ENCODE measurements at regions not wholly inside any gene's neighbourhood (a gene's known extent, or its start where the extent isn't known, plus 50 kb on each side); places are given as distances from the start of the nearest gene placed in this dataset.

DNA sequence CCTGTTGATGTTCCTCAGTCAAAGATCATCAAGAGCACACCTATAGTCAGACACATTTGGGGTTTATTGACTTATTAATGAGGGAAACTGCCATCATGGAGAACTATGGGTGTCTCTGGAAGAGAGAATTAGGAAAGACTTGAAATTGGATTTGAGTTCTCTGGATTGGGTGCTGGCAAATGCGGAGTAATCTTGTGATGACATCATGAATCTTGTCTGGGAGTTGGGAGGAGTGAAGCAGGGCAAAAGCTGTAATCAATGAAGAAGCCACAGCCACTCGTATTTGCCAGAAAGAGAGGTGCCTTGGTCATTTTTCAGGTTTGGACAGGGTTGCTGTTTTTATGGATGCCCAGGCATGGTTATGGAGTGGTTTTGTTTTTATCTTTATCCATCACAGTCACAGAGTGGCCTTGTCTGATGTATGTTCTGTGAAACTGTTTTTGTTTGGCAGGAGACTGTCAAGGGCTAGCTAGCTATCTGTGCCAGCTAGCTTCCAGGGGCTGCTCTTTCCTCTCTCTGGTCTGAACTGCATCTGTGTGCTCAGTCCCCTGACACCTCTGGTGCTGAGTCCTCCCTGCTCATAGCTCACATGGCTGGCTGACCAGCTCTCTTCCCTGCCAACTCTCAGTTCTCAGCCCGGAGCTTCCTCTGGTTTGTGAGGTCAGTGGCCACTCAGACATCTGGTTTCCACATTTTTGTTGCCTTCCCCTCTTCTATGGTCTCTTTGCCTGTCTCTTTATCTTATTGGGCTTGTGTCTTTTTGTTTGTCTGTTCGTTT, 193.4 kb upstream of the RMP24 start:
- Histone ChIP-seq H3K9me3 (no peaks in the 10 kb centered on the region), H3K36me3 (no peaks in the 10 kb centered on the region), H3K27ac (no peak overlapping the region), H3K27me3 (no peaks in the 10 kb centered on the region), H3K4me1 (no peaks in the 10 kb centered on the region), H3K4me3 (no peak overlapping the region)
- TF ChIP-seq, protein P1, sequence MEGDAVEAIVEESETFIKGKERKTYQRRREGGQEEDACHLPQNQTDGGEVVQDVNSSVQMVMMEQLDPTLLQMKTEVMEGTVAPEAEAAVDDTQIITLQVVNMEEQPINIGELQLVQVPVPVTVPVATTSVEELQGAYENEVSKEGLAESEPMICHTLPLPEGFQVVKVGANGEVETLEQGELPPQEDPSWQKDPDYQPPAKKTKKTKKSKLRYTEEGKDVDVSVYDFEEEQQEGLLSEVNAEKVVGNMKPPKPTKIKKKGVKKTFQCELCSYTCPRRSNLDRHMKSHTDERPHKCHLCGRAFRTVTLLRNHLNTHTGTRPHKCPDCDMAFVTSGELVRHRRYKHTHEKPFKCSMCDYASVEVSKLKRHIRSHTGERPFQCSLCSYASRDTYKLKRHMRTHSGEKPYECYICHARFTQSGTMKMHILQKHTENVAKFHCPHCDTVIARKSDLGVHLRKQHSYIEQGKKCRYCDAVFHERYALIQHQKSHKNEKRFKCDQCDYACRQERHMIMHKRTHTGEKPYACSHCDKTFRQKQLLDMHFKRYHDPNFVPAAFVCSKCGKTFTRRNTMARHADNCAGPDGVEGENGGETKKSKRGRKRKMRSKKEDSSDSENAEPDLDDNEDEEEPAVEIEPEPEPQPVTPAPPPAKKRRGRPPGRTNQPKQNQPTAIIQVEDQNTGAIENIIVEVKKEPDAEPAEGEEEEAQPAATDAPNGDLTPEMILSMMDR (IDR thresholded peaks at IDR 0.05), result no peak
- no peak for TF ChIP-seq POLR2A (IDR thresholded peaks at IDR 0.05)
- no peak for TF ChIP-seq POLR2AphosphoS5 (IDR thresholded peaks at IDR 0.05; ENCODE audit: insufficient read depth in 1 of 2, low read depth in 1 of 2)
- intact Hi-C loops (cut with DNase I), result no loop called here
- DNase-seq (ENCODE audit: extremely low spot score in 2 of 2), result no peak

DNA sequence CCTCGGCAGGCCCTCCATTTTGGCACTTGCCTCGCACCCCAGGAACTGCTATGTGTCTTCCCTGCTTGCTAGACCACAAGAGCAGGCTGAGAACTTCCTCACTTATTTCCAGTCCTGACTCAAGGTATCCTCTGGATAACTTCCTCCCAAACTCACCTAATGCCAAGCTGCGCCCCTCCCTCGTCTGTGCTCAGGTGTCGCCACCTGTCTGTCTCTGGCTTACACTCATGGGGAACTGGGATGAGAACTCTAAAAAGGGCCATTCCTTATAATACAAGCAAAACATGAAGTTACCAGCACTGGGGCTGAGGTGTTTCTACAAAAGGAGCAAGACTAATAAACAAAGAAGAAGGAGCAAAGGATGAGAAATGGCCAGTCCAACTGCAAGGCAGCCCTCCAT, 191.5 kb upstream of the RMP24 start:
- TF ChIP-seq, protein P1 (IDR thresholded peaks at IDR 0.05), result no peak
- TF ChIP-seq POLR2A (IDR thresholded peaks at IDR 0.05), result no peak
- TF ChIP-seq POLR2AphosphoS5 (IDR thresholded peaks at IDR 0.05; ENCODE audit: insufficient read depth in 1 of 2, low read depth in 1 of 2), result no peak
- Histone ChIP-seq H3K27me3 (no peaks in the 10 kb centered on the region), H3K36me3 (no peaks in the 10 kb centered on the region), H3K4me1 (no peaks in the 10 kb centered on the region), H3K27ac (no peak overlapping the region), H3K4me3 (no peak overlapping the region), H3K9me3 (no peaks in the 10 kb centered on the region)
- intact Hi-C loops (cut with DNase I), result no loop called here
- no peak for DNase-seq (ENCODE audit: extremely low spot score in 2 of 2)

DNA sequence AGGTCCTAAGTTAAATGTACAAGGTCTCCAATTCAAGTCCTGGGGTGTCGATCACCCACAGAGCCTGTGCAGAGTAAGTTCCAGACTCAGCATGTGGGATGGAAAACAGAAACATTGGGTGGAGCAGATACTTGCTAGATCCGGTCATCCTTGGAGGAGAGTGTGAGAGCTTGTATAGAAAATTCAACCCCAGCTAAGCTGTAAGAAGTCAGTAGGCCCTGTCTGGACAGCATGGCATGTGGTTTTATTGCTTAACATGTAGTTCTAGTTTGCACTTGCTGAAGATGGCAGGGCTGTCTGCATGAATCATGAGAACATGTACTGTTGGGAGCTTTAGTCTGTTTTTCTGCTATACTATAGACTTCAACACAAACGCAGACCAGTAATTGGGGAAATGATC, 189.6 kb upstream of the RMP24 start:
- no peaks in the 10 kb centered on the region for H3K4me1 ChIP-seq
- H3K4me3 ChIP-seq, result no peak overlapping the region
- no peaks in the 10 kb centered on the region for H3K36me3 ChIP-seq
- H3K27ac ChIP-seq, result no peak overlapping the region
- TF ChIP-seq POLR2A (IDR thresholded peaks at IDR 0.05) (no peak), POLR2AphosphoS5 (IDR thresholded peaks at IDR 0.05; ENCODE audit: insufficient read depth in 1 of 2, low read depth in 1 of 2) (no peak)
- TF ChIP-seq, protein P1 (IDR thresholded peaks at IDR 0.05), result no peak
- no peak for DNase-seq (ENCODE audit: extremely low spot score in 2 of 2)
- no peaks in the 10 kb centered on the region for H3K9me3 ChIP-seq
- no peaks in the 10 kb centered on the region for H3K27me3 ChIP-seq
- intact Hi-C loops (cut with DNase I), result no loop called here

DNA sequence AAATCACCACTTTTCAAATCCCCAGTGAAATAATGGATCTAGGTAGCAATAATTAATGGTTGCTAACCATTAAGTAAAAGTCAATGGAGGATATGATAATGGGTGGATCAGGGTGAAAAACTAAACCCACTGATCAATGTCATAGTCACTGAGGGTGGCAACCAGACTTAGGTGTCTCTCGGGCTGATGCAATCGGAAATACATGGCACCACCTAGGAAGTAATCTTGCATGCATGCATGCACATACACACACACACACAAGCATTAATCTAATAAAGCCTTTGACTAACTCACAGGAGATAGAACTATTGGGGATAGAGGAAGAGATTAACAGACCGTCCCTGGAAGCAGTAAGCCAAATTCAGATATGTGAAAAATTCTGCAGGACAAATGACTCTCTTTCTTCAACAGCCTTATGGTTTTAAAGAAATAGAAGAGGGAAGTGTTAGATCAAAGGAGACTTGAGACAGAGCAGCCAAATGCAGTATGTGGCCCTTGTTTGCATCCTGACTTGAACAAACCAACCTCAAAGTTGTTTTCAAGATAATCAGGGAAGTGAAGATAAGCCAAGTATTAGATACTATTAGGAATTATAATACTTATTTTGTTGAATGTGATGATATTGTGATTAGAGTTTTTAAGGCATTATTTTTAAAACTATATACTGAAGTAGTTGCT, 186.0 kb upstream of the RMP24 start:
- H3K4me3 ChIP-seq, result no peak overlapping the region
- intact Hi-C loops (cut with DNase I), result no loop called here
- no peak overlapping the region for H3K27ac ChIP-seq
- no peak for TF ChIP-seq POLR2AphosphoS5 (IDR thresholded peaks at IDR 0.05; ENCODE audit: insufficient read depth in 1 of 2, low read depth in 1 of 2)
- TF ChIP-seq, protein P1 (IDR thresholded peaks at IDR 0.05), result no peak
- no peak for TF ChIP-seq POLR2A (IDR thresholded peaks at IDR 0.05)
- H3K36me3 ChIP-seq, result no peaks in the 10 kb centered on the region
- no peaks in the 10 kb centered on the region for H3K9me3 ChIP-seq
- no peaks in the 10 kb centered on the region for H3K27me3 ChIP-seq
- no peaks in the 10 kb centered on the region for H3K4me1 ChIP-seq
- DNase-seq (ENCODE audit: extremely low spot score in 2 of 2), result no peak

DNA sequence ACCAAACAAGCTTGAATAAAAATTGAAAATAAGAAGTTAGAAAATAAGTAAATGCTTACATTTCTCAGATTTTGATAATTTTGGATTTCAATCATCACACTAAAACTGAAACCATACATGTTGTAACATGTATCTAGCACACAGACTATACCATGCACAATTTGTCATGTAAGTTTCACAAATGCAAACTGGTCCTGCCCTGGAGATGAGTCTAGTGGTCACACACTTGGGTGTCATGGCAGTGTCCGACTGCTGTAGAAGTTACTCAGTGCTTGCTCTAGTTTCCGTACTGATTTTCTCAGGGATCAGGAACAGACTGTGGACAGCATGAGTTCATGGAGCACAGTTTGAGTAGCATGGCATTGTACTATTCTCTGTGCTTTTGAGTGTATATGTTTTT, 182.9 kb upstream of the RMP24 start:
- H3K4me3 ChIP-seq, result no peak overlapping the region
- no peaks in the 10 kb centered on the region for H3K4me1 ChIP-seq
- no peaks in the 10 kb centered on the region for H3K36me3 ChIP-seq
- H3K27ac ChIP-seq, result no peak overlapping the region
- H3K9me3 ChIP-seq, result no peaks in the 10 kb centered on the region
- TF ChIP-seq, protein P1 (IDR thresholded peaks at IDR 0.05), result no peak
- TF ChIP-seq POLR2A (IDR thresholded peaks at IDR 0.05) (no peak), POLR2AphosphoS5 (IDR thresholded peaks at IDR 0.05; ENCODE audit: insufficient read depth in 1 of 2, low read depth in 1 of 2) (no peak)
- no peaks in the 10 kb centered on the region for H3K27me3 ChIP-seq
- intact Hi-C loops (cut with DNase I), result no loop called here
- DNase-seq (ENCODE audit: extremely low spot score in 2 of 2), result no peak

Measured in vagina (tissue), 2 donors.